GM10248 (cell line): ENCODE measurements at regions not wholly inside any gene's neighbourhood (a gene's known extent, or its start where the extent isn't known, plus 50 kb on each side); places are given as distances from the start of the nearest gene placed in this dataset.

Source experiments
- CTCF ChIA-PET: fragments of 300-600 bp; sonication (Branson Sonifier 250); formaldehyde crosslinking; extraction: SDS; loops from one replicate; lab custom pipeline; 2021; ENCODE audit warnings: antibody characterized with exemption; lab: Yijun Ruan, JAX
- POLR2A ChIA-PET: fragments of 350-650 bp; sonication (Branson Sonifier 250); formaldehyde crosslinking; extraction: SDS; loops from one replicate; lab custom pipeline; 2020; ENCODE audit warnings: antibody characterized with exemption; lab: Yijun Ruan, JAX
- DNase-seq: peaks from one replicate; pipeline ENCODE4 v3.0.0; 2012; ENCODE audit errors: extremely low spot score
- TF ChIP-seq, protein P1 (sequence below): IDR thresholded peaks from 2 replicates; pipeline ENCODE4 v1.5.1; 2012; ENCODE audit warnings: mild to moderate bottlenecking, low read depth; ENCODE audit errors: extremely low read depth, missing control alignments, control extremely low read depth

DNA sequence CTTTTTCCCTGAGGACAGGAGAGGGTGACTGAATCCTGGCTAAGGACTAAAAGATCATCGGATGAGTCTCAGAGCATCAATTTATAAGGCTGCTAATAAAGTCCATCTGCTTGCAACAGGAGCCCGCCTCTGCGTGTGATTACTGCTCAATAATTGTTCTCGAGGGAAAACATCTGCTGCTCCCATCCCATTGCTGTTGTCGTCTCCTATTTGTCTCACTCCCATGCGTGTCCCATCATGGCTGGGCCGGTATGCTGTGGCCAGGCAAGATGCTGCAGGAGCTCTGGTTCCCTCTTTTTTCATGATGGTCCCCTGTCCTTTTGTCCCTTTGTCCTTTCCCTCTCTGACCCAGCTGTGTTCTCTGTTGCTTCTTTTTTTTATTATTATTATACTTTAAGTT, 121.2 kb downstream of the SPATA19 start:
- TF ChIP-seq, protein P1, sequence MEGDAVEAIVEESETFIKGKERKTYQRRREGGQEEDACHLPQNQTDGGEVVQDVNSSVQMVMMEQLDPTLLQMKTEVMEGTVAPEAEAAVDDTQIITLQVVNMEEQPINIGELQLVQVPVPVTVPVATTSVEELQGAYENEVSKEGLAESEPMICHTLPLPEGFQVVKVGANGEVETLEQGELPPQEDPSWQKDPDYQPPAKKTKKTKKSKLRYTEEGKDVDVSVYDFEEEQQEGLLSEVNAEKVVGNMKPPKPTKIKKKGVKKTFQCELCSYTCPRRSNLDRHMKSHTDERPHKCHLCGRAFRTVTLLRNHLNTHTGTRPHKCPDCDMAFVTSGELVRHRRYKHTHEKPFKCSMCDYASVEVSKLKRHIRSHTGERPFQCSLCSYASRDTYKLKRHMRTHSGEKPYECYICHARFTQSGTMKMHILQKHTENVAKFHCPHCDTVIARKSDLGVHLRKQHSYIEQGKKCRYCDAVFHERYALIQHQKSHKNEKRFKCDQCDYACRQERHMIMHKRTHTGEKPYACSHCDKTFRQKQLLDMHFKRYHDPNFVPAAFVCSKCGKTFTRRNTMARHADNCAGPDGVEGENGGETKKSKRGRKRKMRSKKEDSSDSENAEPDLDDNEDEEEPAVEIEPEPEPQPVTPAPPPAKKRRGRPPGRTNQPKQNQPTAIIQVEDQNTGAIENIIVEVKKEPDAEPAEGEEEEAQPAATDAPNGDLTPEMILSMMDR = no peak
- ChIA-PET CTCF (interaction anchor here (1.0 kb wide), 1 partner anchor 9 kb away, joined by 3 read pairs; no protein-coding TSS in a partner anchor), POLR2A (no interaction called here)
- no peak for DNase-seq

DNA sequence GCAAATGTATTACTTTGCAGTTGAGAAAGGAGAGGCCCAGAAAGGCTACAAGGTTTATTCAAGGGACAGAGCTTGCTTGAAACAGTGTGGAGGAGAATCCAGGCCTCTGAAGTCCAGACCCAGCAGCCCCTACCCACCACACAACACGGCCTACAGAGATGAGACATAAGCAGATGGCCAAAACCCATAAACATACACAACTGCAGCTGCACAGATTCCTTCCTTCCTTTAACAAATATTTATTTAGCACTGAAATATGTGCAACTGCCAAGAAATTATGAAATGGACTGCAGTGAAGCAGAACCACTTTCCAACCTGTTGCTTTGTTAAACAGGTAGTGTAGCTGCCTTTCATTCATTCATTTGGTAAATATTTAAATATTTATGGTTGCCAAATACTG, 122.3 kb downstream of the SPATA19 start:
- TF ChIP-seq, protein P1 = no peak
- DNase-seq = no peak
- ChIA-PET CTCF (interaction anchor here (1.0 kb wide), 1 partner anchor 28 kb away, joined by 3 read pairs; no protein-coding TSS in a partner anchor), POLR2A (no interaction called here)

DNA sequence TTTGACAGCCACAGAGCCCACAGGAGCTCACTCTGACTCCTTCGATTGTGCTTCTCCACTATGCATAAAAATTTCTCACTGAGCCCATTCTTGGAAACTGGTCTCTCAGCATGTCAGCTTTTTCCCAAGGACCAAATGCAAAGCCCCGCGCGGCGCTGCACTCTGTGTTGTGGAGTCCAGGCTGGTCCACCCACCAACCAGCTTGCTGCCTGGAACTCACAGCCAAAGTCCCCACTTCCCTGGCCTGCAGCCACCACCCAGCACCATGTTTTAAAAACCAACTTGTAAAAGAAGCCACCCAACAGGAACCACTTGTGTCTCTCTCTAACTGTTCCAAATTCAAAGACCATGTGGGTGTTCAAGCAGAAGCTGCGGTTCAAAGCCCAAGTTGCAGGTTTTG, 124.4 kb downstream of the SPATA19 start:
- CTCF ChIA-PET = no interaction called here

DNA sequence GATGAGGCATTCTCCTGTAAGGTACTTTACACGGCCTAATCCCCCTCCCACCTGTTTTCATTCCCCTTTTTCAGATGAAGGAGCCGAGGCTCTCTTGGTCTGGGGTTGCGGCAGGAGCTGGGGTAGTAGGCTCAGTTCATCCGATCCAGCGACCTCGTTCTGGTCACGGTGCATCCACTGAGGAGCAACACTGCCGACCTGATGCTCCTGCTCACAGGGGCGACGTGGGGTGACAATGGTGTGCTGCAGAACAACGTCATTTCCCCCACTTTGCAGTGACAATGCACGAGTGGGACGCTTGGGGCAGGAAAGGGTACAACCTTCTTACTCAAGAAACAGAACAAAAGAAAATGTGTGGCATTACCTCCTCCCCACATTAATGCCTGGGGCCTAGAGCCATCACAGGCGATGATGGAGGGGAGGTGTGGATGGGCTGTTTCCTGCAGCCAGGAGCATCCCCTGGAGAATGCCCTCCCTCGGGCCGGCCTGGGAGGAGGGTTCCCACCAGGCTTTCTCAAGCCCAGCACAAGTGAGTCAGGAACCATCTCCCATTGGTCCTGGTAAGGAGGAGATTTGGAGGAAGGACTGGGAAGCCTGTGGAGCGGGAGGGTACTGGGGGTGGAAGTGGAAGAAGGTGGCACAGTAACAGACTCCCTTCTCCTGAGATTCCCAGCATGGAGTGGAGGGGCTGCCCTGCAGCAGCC, 125.6 kb downstream of the SPATA19 start:
- DNase-seq = no peak
- CTCF ChIA-PET = no interaction called here
- TF ChIP-seq, protein P1 = no peak
- POLR2A ChIA-PET = no interaction called here

More for the DNA sequence above, 124.4 kb downstream of the SPATA19 start:
- DNase-seq = no peak
- POLR2A ChIA-PET = no interaction called here
- TF ChIP-seq, protein P1 = no peak

DNA sequence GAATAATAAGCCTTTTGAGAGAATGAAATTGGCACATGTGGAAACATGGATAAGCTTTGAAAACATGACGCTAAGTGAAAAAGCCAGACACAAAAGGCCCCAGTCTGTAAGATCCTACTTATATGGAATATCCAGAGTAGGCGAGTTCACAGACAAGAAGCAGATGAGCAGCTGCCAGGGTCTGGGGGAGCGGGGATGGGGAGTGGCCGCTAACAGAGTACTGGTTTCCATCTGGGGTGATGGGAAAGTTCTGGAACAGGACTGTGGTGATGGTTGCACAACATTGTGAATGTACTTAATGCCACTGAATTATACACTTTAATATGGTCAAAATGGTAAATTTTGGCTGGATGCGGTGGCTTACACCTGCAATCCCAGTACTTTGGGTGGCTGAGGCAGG, 126.5 kb downstream of the SPATA19 start:
- ChIA-PET CTCF (no interaction called here), POLR2A (no interaction called here)
- no peak for DNase-seq
- TF ChIP-seq, protein P1 = no peak

DNA sequence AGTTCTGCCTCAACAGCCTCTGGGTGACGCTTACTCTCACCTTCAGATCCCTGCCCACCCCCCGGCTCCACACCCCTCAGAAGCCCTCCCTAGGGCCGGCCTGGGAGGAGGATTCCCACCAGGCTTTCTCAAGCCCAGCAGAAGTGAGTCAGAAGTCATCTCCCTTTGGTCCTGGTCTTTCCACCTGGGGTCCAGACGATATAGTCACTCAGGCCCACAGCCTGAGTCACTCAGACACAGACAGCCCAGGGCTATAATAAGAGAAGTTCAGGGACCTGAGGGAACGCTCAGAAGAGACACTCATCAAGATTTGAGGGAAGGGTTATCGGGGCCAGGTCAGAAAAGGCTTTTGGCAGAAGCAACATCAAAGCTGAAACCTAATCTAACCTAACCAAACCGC, 127.1 kb downstream of the SPATA19 start:
- ChIA-PET CTCF (no interaction called here), POLR2A (no interaction called here)
- DNase-seq = no peak
- TF ChIP-seq, protein P1 = no peak
